COLO829 (cell line): ENCODE measurements at regions not wholly inside any gene's neighbourhood (a gene's known extent, or its start where the extent isn't known, plus 50 kb on each side); places are given as distances from the start of the nearest gene placed in this dataset.
"Not testable (repeated sequence)": the region's sequence is repeated elsewhere in the genome, so short reads cannot be mapped to it uniquely, and the experiment has no call there.

ENCODE experiments used
- DNase-seq: peaks from one replicate; pipeline ENCODE4 v3.0.0; 2012; ENCODE audit warnings: low spot score

GRCh38 chr18:70766254-70766653, 477.4 kb downstream of the SOCS6 start:
- not testable (repeated sequence) for DNase-seq

DNA sequence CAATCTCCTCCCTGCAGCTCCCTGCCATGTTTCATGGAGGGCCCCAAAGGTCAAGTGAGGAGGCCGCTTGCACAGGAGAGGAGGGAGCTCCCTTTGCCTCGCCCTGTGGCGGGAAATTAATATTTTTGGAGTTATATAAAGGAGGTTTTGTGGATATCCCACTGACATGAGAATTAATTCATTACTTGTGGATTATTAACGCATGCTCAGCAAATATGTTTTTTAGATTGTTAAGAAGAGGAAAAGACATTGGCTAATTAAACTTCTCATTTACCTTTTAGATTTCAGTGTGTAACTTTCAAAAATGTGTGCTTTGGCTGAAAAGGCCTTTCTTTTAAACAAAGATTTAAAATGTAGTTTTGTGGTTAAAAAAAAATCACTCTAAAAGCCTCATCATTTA, 474.0 kb downstream of the SOCS6 start:
- no peak for DNase-seq

GRCh38 chr18:70758780-70759179, 469.9 kb downstream of the SOCS6 start:
- DNase-seq: no peak

DNA sequence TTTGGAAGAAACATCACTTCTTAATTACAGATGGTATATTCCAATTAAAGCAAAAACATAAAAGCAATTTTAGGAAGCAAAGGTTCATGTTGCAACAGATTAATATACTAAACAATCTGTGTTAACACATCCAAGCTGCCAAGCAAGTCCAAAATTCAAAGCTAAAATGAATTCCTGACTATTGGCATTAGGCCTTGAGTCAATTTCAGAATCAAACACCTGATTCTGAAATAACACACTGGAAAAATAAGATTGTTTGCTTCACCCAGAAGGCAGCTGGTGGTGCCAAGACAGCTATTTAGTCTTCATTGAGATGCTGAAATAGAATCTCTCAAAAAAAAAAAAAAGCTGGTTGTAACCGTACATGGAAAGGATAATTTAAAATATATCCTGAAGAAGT, 465.6 kb downstream of the SOCS6 start:
- DNase-seq: no peak

DNA sequence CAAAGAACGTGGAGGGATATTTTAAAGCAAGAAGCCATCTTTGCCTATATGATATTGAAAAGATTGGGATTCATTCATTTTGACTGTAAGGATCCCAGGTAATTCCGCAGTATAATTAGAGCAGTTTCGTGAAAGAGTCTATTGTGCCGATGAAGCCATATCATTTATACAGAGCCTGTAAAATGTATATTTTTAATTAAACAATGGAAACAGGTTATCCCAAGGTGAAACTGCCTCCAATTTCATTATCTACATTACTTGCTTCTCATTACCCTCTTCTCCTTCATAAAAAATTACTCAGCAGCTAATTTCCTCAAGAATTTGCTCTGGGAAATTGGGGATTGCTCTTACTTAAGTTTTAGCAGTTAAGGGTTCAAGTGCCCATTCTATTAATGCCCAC, 444.1 kb downstream of the SOCS6 start:
- DNase-seq: no peak

GRCh38 chr18:70732188-70732587, 443.3 kb downstream of the SOCS6 start:
- DNase-seq: no peak

DNA sequence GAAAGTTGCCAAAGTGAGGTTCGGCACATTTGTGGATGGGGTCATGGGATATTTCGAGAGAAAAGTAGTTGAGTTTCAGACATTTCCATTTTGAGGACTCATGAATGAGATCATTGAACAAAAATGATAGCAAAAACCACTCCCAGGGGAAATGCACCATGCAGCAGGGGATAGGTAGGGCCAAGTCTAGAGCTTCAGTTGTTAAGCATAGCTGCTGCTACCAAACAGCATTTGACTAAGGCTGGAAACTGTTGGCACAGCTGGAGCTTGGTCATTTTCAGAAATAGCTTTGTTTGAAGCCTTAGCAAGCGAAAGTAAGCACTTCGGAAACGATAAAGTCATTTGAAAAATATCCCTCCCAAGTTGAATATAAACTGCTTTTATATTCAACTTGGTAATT, 431.8 kb downstream of the SOCS6 start:
- peak; percentile 63 for DNase-seq

GRCh38 chr18:70709720-70710119, 420.9 kb downstream of the SOCS6 start:
- no peak for DNase-seq

- DNase-seq: no peak
Observed at GRCh38 chr18:70709144-70709543, 420.3 kb downstream of the SOCS6 start.

DNA sequence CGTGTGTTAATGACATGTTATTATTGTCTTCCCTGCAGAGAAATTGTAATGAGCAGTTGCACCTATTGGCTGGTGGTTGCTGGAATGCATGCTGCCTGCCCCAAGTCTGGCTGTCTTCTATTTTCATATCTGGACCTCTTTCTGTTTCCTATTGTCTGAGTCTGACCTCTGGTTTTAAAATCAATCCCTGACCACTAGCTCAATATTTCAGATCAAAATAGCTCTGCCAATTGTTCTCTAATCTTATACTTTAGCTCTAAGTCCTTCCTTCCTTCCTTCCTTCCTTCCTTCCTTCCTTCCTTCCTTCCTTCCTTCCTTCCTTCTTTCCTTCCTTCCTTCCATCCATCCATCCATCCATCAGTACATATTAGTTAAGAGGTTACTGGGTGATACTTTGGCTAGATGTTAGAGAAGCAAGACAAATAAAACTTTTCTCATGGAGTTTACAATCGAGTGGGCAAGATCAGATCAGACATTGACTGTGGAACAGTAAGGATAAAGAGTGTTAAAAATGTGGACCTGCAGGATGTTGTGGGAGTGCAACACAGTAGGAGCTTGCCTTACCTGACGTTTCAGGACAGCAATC, 417.1 kb downstream of the SOCS6 start:
- no peak for DNase-seq

- DNase-seq: no peak
Observed at GRCh38 chr18:70700496-70700895, 411.7 kb downstream of the SOCS6 start.

DNA sequence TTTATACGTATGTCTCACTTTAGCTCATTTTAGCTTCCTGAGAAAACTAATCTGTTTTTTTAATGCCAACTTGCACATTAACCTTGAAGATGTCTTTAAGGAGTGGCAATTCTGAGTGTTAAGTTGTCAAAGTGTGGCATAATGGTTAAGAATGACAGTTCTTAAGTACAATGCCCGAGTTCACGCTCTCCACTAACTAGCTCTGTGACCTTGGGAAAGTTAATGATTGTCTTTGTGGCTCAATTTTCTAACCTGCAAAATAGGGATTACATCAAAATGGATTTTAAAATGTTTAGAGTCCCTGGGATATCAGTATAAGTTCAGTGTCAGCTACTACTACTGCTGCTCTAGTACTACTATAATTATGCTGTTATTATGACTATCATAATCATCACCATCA, 409.7 kb downstream of the SOCS6 start:
- no peak for DNase-seq

- no peak for DNase-seq
Observed at GRCh38 chr18:70693246-70693645, 404.4 kb downstream of the SOCS6 start.

DNA sequence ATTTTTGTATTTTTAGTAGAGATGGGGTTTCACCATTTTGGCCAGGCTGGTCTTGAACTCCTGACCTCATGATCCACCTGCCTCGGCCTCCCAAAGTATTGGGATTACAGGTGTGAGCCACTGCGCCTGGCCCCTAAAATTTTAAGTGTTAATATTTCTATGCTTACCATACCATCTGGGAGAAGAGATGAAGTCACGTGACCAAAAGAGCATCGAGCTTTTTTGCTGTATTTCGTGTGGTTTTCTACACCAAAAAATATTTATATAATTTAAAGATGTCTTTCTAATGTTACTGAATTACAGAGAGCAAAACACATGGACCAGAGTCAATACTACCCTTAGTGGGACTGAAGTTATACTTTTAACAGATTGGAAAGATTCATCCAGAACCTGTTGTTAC, 400.9 kb downstream of the SOCS6 start:
- DNase-seq: not testable (repeated sequence)

GRCh38 chr18:70688286-70688685, 399.4 kb downstream of the SOCS6 start:
- no peak for DNase-seq

DNA sequence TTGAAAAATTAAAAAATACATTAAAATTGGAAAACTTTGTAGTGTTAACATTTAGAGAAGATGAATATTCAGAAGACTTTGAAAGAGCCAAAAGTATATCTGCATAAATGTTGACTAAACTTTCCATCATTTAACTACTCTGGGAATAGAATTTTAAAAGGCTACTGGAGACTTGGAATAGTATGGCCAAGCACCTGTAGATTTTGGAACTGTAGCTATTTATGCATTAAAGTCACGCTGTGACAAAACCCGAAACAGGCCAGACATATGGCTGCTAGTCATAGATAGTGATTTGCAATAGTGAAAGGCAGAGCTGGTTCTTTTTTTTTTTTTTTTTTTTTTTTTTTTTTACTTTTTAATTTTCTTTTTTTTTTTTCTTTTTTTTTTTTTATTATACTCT, 396.0 kb downstream of the SOCS6 start:
- DNase-seq: no peak

GRCh38 chr18:70683263-70683662, 394.4 kb downstream of the SOCS6 start:
- no peak for DNase-seq

- DNase-seq: no peak
Observed at GRCh38 chr18:70674896-70675295, 386.1 kb downstream of the SOCS6 start.

DNA sequence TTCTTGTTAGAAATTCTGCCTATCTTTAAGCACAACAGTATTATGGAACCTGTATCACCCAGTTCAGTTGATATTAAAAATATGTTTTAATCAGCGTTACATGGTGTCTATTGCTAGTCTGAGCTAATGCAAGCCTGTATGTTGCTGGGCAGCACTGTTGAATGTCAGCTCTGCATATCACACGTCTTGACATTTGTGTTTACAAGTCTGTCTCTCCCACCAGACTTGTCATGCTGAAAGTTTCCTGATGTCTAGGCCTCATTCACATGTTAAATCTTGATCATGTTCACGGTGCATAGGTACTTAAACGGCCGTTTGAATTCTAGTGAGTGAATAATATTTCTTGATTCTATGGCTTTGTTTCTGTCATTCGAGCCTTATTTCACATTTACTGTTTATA, 385.0 kb downstream of the SOCS6 start:
- DNase-seq: no peak

DNA sequence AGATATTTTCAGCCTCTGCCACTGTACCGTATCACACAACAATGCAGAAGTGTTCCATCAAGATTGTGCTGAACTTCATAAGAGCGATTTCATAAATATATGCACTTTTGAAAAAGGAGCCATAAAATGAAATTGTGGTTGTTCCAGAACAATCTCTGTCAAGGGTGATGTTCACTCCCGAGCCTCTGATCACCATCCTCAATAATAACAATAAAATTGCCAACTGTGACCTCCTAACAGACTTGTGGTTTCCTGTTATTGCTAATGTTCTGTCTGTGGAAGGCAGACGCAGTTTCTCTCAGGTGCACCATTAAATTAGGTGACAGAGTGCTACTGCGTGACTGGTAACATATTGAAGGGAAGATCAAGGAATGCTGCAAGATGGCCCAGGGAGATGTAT, 383.7 kb downstream of the SOCS6 start:
- no peak for DNase-seq

- DNase-seq: no peak
Observed at GRCh38 chr18:70671889-70672565, 383.2 kb downstream of the SOCS6 start.

DNA sequence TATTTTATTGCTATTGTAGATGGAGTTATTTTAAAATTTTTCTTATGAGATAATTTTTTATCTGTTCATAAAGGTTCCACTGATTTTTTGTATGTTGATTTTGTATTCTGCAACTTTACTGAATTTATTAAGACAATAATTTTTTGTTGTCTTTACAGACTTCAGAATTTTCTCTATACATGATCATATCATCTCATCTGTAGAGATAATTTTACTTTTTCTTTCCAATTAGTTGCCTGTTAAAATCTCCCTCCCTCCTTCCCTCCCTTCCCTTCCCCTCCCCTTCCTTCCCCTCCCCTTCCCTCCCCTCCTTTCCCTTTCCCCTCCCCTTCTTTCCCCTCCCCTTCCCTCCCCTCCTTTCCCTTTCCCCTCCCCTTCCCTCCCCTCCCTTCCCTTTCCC, 378.1 kb downstream of the SOCS6 start:
- DNase-seq: no peak

DNA sequence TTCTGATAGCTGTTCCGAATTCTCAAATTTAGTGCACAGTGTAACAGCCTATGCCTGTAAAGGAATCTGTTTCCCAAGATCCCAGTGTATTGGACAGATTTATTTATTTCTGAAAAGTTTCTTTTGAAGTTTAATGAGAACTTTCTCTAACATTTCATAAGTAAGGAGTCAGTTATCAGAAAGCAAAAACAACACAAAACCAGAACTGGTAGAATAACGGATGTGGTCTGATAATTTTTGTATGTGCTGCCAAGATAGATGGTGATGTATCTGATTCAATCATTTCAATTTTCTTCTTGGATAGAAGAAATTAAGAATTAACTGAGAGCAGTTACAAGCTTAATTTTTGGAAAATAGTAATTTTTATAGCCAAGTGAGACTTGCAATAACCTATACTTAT, 374.3 kb downstream of the SOCS6 start:
- DNase-seq: no peak

DNA sequence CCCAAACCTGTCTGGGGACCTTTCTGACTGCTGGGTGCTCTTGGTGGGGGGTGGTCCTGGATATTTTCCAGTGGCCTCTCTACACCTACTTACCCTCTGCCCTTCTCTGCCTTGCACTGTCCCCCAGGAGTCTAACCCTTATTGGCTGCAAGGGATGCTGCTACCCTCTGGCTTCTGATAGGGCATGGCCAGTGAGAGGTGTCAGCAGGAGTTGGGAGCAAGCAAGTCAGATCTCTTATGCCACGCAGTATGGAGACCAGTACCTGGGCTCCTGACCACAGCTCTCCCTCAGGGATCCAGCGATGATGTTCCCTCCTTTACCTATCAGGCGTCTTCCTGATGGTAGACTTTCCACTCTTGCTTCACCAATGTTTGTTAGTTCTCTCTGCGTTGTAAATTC, 373.7 kb downstream of the SOCS6 start:
- DNase-seq: no peak
